Prostate gland (tissue), 2 donors: ENCODE measurements at regions not wholly inside any gene's neighbourhood (a gene's known extent, or its start where the extent isn't known, plus 50 kb on each side); places are given as distances from the start of the nearest gene placed in this dataset.

Experiments used
- DNase-seq: peaks from one replicate; pipeline ENCODE4 v3.0.0-alpha.2; 2019; ENCODE audit warnings: low spot score
- H3K27ac ChIP-seq, 2 donors: fragments of 200-600 bp; sonication (generic); 2 replicates each; pipeline ENCODE4 v1.5.1; 2017 to 2019
- H3K27me3 ChIP-seq: fragments of 200-600 bp; sonication (generic); replicated peaks from 2 replicates; pipeline ENCODE4 v1.5.1; 2019; ENCODE audit not compliant: insufficient read depth
- H3K36me3 ChIP-seq, 2 donors: fragments of 200-600 bp; sonication (generic); 1 replicate in 1 of 2; 2 replicates in 1 of 2; pipeline versions ENCODE4 v1.5.1 to v1.8.1; 2017 to 2019
- H3K4me1 ChIP-seq: fragments of 200-600 bp; sonication (generic); replicated peaks from 2 replicates; pipeline ENCODE4 v1.5.1; 2019
- H3K4me3 ChIP-seq, 2 donors: fragments of 200-600 bp; sonication (generic); 2 replicates each; pipeline ENCODE4 v1.5.1; 2017 to 2019
- H3K9me3 ChIP-seq: fragments of 200-600 bp; sonication (generic); 2 replicates; pipeline ENCODE4 v1.5.1; 2017
- CTCF ChIP-seq, 4 experiments: fragments of 200-600 bp in 2 of 4; fragments of 450-650 bp in 2 of 4; sonication (generic) in 2 of 4; IDR thresholded peaks; 1 replicate in 3 of 4; 2 replicates in 1 of 4; pipeline ENCODE4 v1.5.1; 2016 to 2019; ENCODE audit warnings: antibody characterized with exemption in 4 of 4, mild to moderate bottlenecking in 2 of 4, moderate library complexity in 2 of 4
- POLR2A ChIP-seq: fragments of 450-650 bp; IDR thresholded peaks from one replicate; pipeline ENCODE4 v1.6.1; 2016; ENCODE audit warnings: antibody characterized with exemption, mild to moderate bottlenecking
- POLR2AphosphoS5 ChIP-seq: sonication (generic); formaldehyde crosslinking; IDR thresholded peaks from one replicate; pipeline ENCODE4 v1.6.1; 2017; ENCODE audit warnings: antibody characterized with exemption
- WGBS: methylation state at CpG from one replicate; pipeline ENCODE4 v1.1.5; 2018; 5-methylcytosine and 5-hydroxymethylcytosine counted together
- intact Hi-C: fragments of 100-400 bp; cut with DNase I; formaldehyde crosslinking; loops from one replicate; pipeline ENCODE4 v1.14.2; 2022

GRCh38 chr9:103902263-103902662, 191.8 kb upstream of the SMC2 start:
- no peak for TF ChIP-seq POLR2AphosphoS5
- no peak for TF ChIP-seq POLR2A
- no peak for TF ChIP-seq CTCF (IDR thresholded peaks at IDR 0.05)
- WGBS, result 79% methylated on average over 2 of the region's 2 CpGs
- Histone ChIP-seq H3K27me3 (no peaks in the 10 kb centered on the region), H3K27ac (no peak overlapping the region), H3K9me3 (no peaks in the 10 kb centered on the region), H3K4me1 (no peaks in the 10 kb centered on the region), H3K4me3 (no peak overlapping the region), H3K36me3 (no peaks in the 10 kb centered on the region)
- intact Hi-C loops, result no loop called here
- DNase-seq, result no peak

GRCh38 chr9:103904242-103904641, 189.9 kb upstream of the SMC2 start:
- DNase-seq, result no peak
- Histone ChIP-seq H3K9me3 (no peaks in the 10 kb centered on the region), H3K4me1 (no peaks in the 10 kb centered on the region), H3K27me3 (no peaks in the 10 kb centered on the region), H3K36me3 (no peaks in the 10 kb centered on the region), H3K27ac (no peak overlapping the region), H3K4me3 (no peak overlapping the region)
- intact Hi-C loops, result no loop called here
- TF ChIP-seq POLR2AphosphoS5 (no peak), CTCF (IDR thresholded peaks at IDR 0.05) (no peak), POLR2A (no peak)
- 14% methylated on average over 1 of the region's 1 CpG for WGBS

GRCh38 chr9:103913899-103914298, 180.2 kb upstream of the SMC2 start:
- Histone ChIP-seq H3K27me3 (no peaks in the 10 kb centered on the region), H3K4me1 (no peaks in the 10 kb centered on the region), H3K36me3 (no peaks in the 10 kb centered on the region), H3K27ac (no peak overlapping the region), H3K4me3 (no peak overlapping the region), H3K9me3 (no peaks in the 10 kb centered on the region)
- intact Hi-C loops, result no loop called here
- 53% methylated on average over 1 of the region's 1 CpG for WGBS
- no peak for DNase-seq
- TF ChIP-seq POLR2AphosphoS5 (no peak), CTCF (IDR thresholded peaks at IDR 0.05) (no peak), POLR2A (no peak)

- intact Hi-C loops, result no loop called here
- DNase-seq, result no peak
- TF ChIP-seq CTCF (IDR thresholded peaks at IDR 0.05) (no peak), POLR2AphosphoS5 (no peak), POLR2A (no peak)
- 88% methylated on average over 5 of the region's 5 CpGs for WGBS
- no peak overlapping the region for H3K27ac ChIP-seq
- H3K9me3 ChIP-seq, result no peaks in the 10 kb centered on the region
- H3K4me1 ChIP-seq, result no peaks in the 10 kb centered on the region
- H3K36me3 ChIP-seq, result no peaks in the 10 kb centered on the region
- no peak overlapping the region for H3K4me3 ChIP-seq
- no peaks in the 10 kb centered on the region for H3K27me3 ChIP-seq
Measured at GRCh38 chr9:103919605-103920209, 174.4 kb upstream of the SMC2 start.

- intact Hi-C loops, result no loop called here
- no peaks in the 10 kb centered on the region for H3K27me3 ChIP-seq
- no peak overlapping the region for H3K27ac ChIP-seq
- H3K4me1 ChIP-seq, result no peaks in the 10 kb centered on the region
- TF ChIP-seq CTCF (IDR thresholded peaks at IDR 0.05) (no peak), POLR2AphosphoS5 (no peak), POLR2A (no peak)
- WGBS, result 75% methylated on average over 3 of the region's 3 CpGs
- DNase-seq, result no peak
- no peaks in the 10 kb centered on the region for H3K36me3 ChIP-seq
- no peak overlapping the region for H3K4me3 ChIP-seq
- H3K9me3 ChIP-seq, result no peaks in the 10 kb centered on the region
Measured at GRCh38 chr9:103928442-103928841, 165.7 kb upstream of the SMC2 start.
